Putamen (tissue), 1 donor: ENCODE measurements at regions not wholly inside any gene's neighbourhood (a gene's known extent, or its start where the extent isn't known, plus 50 kb on each side); places are given as distances from the start of the nearest gene placed in this dataset.

Experiments used
- DNase-seq: peaks from one replicate; pipeline ENCODE4 v3.0.0-alpha.2; 2016; ENCODE audit warnings: low spot score

GRCh38 chr16:74169687-74170376, 126.8 kb upstream of the PSMD7 start:
- DNase-seq: no peak

- DNase-seq: no peak
These were observed 127.5 kb upstream of the PSMD7 start for GRCh38 chr16:74169066-74169465.

- DNase-seq: no peak
These were observed 128.2 kb upstream of the PSMD7 start for GRCh38 chr16:74168445-74168844.

GRCh38 chr16:74166456-74166855, 130.2 kb upstream of the PSMD7 start:
- no peak for DNase-seq

- DNase-seq: no peak
These were observed 131.0 kb upstream of the PSMD7 start for GRCh38 chr16:74165566-74166080.

GRCh38 chr16:74160759-74161158, 135.9 kb upstream of the PSMD7 start:
- no peak for DNase-seq

GRCh38 chr16:74153773-74154172, 142.8 kb upstream of the PSMD7 start:
- no peak for DNase-seq

GRCh38 chr16:74146643-74147042, 150.0 kb upstream of the PSMD7 start:
- DNase-seq: no peak

GRCh38 chr16:74143171-74143570, 153.4 kb upstream of the PSMD7 start:
- DNase-seq: no peak

GRCh38 chr16:74141015-74141414, 155.6 kb upstream of the PSMD7 start:
- DNase-seq: no peak

- DNase-seq: no peak
These were observed 156.1 kb upstream of the PSMD7 start for GRCh38 chr16:74140557-74140956.

GRCh38 chr16:74123826-74124225, 172.8 kb upstream of the PSMD7 start:
- DNase-seq: no peak

GRCh38 chr16:74123195-74123594, 173.4 kb upstream of the PSMD7 start:
- no peak for DNase-seq

- DNase-seq: no peak
These were observed 178.8 kb upstream of the PSMD7 start for GRCh38 chr16:74117798-74118197.

GRCh38 chr16:74113545-74113944, 183.1 kb upstream of the PSMD7 start:
- DNase-seq: no peak

GRCh38 chr16:74111456-74111982, 185.1 kb upstream of the PSMD7 start:
- no peak for DNase-seq

- DNase-seq: no peak
These were observed 188.6 kb upstream of the PSMD7 start for GRCh38 chr16:74107795-74108610.

GRCh38 chr16:74104022-74104421, 192.6 kb upstream of the PSMD7 start:
- DNase-seq: no peak

GRCh38 chr16:74101379-74102137, 195.1 kb upstream of the PSMD7 start:
- DNase-seq: no peak

GRCh38 chr16:74100395-74101326, 196.0 kb upstream of the PSMD7 start:
- DNase-seq: no peak

- no peak for DNase-seq
These were observed 197.1 kb upstream of the PSMD7 start for GRCh38 chr16:74099530-74099929.
